ENCODE measurements at regions not wholly inside any gene's neighbourhood (a gene's known extent, or its start where the extent isn't known, plus 50 kb on each side); places are given as distances from the start of the nearest gene placed in this dataset.

DNA sequence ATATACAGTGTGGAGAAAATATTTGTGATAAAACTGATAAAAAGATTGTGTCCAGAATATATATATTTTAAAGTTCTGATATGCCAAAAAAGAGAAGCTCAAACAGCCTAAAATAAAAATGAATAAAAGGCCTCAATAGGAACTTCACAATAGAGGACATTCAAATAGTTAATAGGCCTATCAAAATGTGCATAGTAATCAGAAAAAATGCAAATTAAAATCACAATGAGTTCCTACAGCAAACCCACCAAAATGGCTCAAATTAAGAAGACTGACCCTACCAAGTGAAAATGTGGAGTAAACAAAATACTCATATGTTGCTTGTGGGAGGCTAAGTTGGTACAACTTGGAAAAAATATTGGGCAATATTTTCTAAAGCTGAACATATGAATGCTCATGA, 57.6 kb upstream of the COG2 start:
- Histone ChIP-seq H3K9me3 (peaks cover 0 to 8% (median 0%) of the 10 kb centered on the region in 8 donors), H3K4me3 (no peak overlapping the region), H3K4me1 (no peaks in the 10 kb centered on the region), H3K27me3 (replicated peaks in 1 of 7) (peaks cover 0 to 33% (median 0%) of the 10 kb centered on the region in 7 donors), H3K36me3 (no peaks in the 10 kb centered on the region), H3K27ac (no peak overlapping the region)
- TF ChIP-seq POLR2A (IDR thresholded peaks at IDR 0.05) (no peak), POLR2AphosphoS5 (IDR thresholded peaks at IDR 0.05) (no peak)
- TF ChIP-seq, protein P1, sequence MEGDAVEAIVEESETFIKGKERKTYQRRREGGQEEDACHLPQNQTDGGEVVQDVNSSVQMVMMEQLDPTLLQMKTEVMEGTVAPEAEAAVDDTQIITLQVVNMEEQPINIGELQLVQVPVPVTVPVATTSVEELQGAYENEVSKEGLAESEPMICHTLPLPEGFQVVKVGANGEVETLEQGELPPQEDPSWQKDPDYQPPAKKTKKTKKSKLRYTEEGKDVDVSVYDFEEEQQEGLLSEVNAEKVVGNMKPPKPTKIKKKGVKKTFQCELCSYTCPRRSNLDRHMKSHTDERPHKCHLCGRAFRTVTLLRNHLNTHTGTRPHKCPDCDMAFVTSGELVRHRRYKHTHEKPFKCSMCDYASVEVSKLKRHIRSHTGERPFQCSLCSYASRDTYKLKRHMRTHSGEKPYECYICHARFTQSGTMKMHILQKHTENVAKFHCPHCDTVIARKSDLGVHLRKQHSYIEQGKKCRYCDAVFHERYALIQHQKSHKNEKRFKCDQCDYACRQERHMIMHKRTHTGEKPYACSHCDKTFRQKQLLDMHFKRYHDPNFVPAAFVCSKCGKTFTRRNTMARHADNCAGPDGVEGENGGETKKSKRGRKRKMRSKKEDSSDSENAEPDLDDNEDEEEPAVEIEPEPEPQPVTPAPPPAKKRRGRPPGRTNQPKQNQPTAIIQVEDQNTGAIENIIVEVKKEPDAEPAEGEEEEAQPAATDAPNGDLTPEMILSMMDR (IDR thresholded peaks at IDR 0.05 in 8 of 11, conservative IDR thresholded peaks at IDR 0.05 in 3 of 11) = no peak
- no peak for DNase-seq
- intact Hi-C loops (cut with DNase I; ENCODE audit: low total_unique reads) = no loop called here

GRCh38 chr1:230581446-230582079, 60.7 kb upstream of the COG2 start:
- Histone ChIP-seq H3K9me3 (peaks cover 0 to 8% (median 0%) of the 10 kb centered on the region in 8 donors), H3K4me1 (no peaks in the 10 kb centered on the region), H3K27me3 (replicated peaks in 1 of 7) (peaks cover 0 to 50% (median 0%) of the 10 kb centered on the region in 7 donors), H3K36me3 (no peaks in the 10 kb centered on the region), H3K27ac (no peak overlapping the region), H3K4me3 (no peak overlapping the region)
- TF ChIP-seq POLR2AphosphoS5 (IDR thresholded peaks at IDR 0.05) = no peak
- TF ChIP-seq POLR2A (IDR thresholded peaks at IDR 0.05) = no peak
- TF ChIP-seq, protein P1 (IDR thresholded peaks at IDR 0.05 in 8 of 11, conservative IDR thresholded peaks at IDR 0.05 in 3 of 11) = no peak
- DNase-seq = no peak
- intact Hi-C loops (cut with DNase I; ENCODE audit: low total_unique reads) = no loop called here
- WGBS, 5 donors = 80 to 92% (median 85%) methylated on average over 15 to 19 of the region's 19 CpGs

- H3K27ac ChIP-seq = no peak overlapping the region
- no peak overlapping the region for H3K4me3 ChIP-seq
- intact Hi-C loops (cut with DNase I; ENCODE audit: low total_unique reads) = no loop called here
- H3K4me1 ChIP-seq = no peaks in the 10 kb centered on the region
- peaks cover 0 to 44% (median 0%) of the 10 kb centered on the region in 7 donors for H3K27me3 ChIP-seq (replicated peaks in 1 of 7)
- H3K36me3 ChIP-seq = no peaks in the 10 kb centered on the region
- peaks cover 0 to 8% (median 0%) of the 10 kb centered on the region in 8 donors for H3K9me3 ChIP-seq
- 72 to 90% (median 75%) methylated on average over 4 of the region's 4 CpGs for WGBS, 5 donors
- no peak for DNase-seq
- TF ChIP-seq POLR2AphosphoS5 (IDR thresholded peaks at IDR 0.05) = no peak
- TF ChIP-seq POLR2A (IDR thresholded peaks at IDR 0.05) = no peak
- TF ChIP-seq, protein P1 (IDR thresholded peaks at IDR 0.05 in 8 of 11, conservative IDR thresholded peaks at IDR 0.05 in 3 of 11) = no peak
These were observed 63.7 kb upstream of the COG2 start for GRCh38 chr1:230578616-230579015.

DNA sequence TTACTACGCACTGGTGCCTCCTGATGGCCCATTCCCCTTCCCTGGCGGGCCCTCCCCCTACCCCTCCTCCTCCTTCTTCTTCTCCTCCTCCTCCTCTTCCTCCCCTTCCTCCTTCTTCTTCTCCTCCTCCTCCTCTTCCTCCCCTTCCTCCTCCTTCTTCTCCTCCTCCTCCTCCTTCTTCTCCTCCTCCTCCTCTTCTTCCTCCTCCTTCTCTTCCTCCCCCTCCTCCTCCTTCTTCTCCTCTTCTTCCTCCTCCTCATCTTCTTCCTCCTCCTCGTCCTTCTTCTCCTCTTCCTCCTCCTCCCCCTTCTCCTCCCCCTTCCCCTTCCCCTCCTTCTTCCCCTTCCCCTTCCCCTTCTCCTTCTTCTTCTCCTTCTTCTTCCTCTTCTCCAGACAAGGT, 64.7 kb upstream of the COG2 start:
- intact Hi-C loops (cut with DNase I; ENCODE audit: low total_unique reads) = no loop called here
- DNase-seq = no peak
- WGBS, 5 donors = 58 to 68% (median 61%) methylated on average over 3 of the region's 3 CpGs
- Histone ChIP-seq H3K4me1 (peaks cover 0 to 9% (median 0%) of the 10 kb centered on the region in 6 donors), H3K27ac (no peak overlapping the region), H3K27me3 (replicated peaks in 1 of 7) (peaks cover 0 to 35% (median 0%) of the 10 kb centered on the region in 7 donors), H3K9me3 (peaks cover 0 to 8% (median 0%) of the 10 kb centered on the region in 8 donors), H3K4me3 (no peak overlapping the region), H3K36me3 (no peaks in the 10 kb centered on the region)
- TF ChIP-seq POLR2A (IDR thresholded peaks at IDR 0.05) = no peak
- TF ChIP-seq, protein P1 (IDR thresholded peaks at IDR 0.05 in 8 of 11, conservative IDR thresholded peaks at IDR 0.05 in 3 of 11) = no peak
- TF ChIP-seq POLR2AphosphoS5 (IDR thresholded peaks at IDR 0.05) = no peak

All from spleen (tissue), 11 donors.